ENCODE measurements at regions not wholly inside any gene's neighbourhood (a gene's known extent, or its start where the extent isn't known, plus 50 kb on each side); places are given as distances from the start of the nearest gene placed in this dataset.

GRCh38 chr11:45091563-45092403 is 54.7 kb upstream of the PRDM11 start:
- in situ Hi-C loops (cut with HindIII; ENCODE audit: low sequenced_read_pairs): no loop called here
- TF ChIP-seq, protein P1, sequence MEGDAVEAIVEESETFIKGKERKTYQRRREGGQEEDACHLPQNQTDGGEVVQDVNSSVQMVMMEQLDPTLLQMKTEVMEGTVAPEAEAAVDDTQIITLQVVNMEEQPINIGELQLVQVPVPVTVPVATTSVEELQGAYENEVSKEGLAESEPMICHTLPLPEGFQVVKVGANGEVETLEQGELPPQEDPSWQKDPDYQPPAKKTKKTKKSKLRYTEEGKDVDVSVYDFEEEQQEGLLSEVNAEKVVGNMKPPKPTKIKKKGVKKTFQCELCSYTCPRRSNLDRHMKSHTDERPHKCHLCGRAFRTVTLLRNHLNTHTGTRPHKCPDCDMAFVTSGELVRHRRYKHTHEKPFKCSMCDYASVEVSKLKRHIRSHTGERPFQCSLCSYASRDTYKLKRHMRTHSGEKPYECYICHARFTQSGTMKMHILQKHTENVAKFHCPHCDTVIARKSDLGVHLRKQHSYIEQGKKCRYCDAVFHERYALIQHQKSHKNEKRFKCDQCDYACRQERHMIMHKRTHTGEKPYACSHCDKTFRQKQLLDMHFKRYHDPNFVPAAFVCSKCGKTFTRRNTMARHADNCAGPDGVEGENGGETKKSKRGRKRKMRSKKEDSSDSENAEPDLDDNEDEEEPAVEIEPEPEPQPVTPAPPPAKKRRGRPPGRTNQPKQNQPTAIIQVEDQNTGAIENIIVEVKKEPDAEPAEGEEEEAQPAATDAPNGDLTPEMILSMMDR (IDR thresholded peaks at IDR 0.05; ENCODE audit: low read depth, low read length): no peak
- H3K4me3 ChIP-seq (ENCODE audit: low read depth, low read length): no peak overlapping the region
- no peak for DNase-seq (ENCODE audit: low read depth, low spot score)

GRCh38 chr11:45092404-45092785 is 54.0 kb upstream of the PRDM11 start:
- no peak for DNase-seq (ENCODE audit: low read depth, low spot score)
- no peak overlapping the region for H3K4me3 ChIP-seq (ENCODE audit: low read depth, low read length)
- in situ Hi-C loops (cut with HindIII; ENCODE audit: low sequenced_read_pairs): no loop called here
- TF ChIP-seq, protein P1 (IDR thresholded peaks at IDR 0.05; ENCODE audit: low read depth, low read length): no peak

GRCh38 chr11:45092901-45093760 is 53.3 kb upstream of the PRDM11 start:
- in situ Hi-C loops (cut with HindIII; ENCODE audit: low sequenced_read_pairs): no loop called here
- TF ChIP-seq, protein P1 (IDR thresholded peaks at IDR 0.05; ENCODE audit: low read depth, low read length): no peak
- H3K4me3 ChIP-seq (ENCODE audit: low read depth, low read length): no peak overlapping the region
- peak; percentile 51 for DNase-seq (ENCODE audit: low read depth, low spot score)

DNA sequence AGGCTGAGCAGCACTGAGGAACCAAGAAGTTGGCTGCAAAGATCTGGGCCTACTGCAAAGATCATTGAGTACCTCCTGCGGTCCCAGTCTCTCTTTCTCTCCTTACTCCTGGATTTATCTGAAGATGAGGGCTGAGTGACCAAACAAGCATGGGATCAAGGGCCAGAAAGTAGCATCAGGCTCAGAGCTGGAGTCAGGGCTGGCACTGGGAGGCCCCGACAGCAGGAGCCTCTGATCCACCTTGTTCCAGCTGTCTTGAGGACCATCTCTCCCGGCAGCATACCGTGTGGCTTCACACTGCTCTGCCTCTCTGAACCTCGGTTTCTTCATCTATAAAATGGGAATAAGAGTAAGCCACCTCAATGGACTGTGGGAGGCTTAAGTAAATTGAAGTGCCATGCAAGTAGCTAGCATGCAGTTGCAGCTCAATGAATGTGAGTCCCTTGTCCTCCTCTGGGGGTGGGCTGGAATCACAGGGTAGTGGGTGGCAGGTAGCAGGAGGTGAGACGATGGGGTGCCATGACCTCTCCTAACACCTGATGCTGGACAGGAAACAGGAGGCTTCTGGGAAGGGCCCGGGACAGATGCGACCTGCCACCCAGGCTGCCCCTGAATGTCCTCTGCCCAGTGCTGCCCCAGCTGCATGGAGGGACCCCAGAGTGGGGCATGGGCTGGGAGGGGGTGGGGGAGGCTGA is 52.5 kb upstream of the PRDM11 start:
- DNase-seq (ENCODE audit: low read depth, low spot score): no peak

DNA sequence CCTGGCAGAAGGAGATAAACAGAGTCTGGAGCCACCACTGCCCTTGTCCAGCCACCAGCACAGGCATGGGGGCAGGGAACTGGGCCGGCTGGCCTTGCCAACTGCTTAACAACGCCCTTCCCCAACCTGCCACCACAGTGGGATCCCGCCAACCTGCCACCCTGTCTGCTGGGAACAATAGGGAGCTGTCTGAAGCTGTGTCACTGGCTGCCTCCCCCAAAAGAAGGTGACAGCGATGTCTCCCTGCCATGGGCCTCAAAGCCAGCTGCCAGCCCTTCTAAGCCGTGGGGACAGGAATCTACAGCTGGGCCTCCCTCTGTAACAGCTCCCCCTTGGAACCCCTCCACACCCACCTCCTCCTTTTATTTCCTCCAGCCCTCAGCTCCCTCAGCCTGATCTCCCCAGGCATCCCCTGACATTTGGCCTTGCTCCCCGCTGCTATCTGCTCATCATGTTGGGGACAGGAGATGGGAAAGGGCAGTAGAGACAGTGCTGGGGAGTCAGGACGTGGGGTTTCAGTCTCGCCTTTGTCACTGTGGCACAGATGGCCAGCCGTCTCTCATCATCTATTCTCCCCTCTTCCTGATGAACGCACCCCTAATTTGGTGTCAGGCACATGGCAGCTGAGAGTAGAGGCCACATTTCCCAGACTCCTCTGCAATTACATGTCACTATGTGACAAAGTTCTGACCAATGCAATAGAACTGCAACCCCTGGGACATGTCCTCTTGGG is 51.3 kb upstream of the PRDM11 start:
- DNase-seq (ENCODE audit: low read depth, low spot score): no peak
- in situ Hi-C loops (cut with HindIII; ENCODE audit: low sequenced_read_pairs): no loop called here
- no peak overlapping the region for H3K4me3 ChIP-seq (ENCODE audit: low read depth, low read length)
- TF ChIP-seq, protein P1 (IDR thresholded peaks at IDR 0.05; ENCODE audit: low read depth, low read length): no peak

More for the DNA sequence above, 52.5 kb upstream of the PRDM11 start:
- in situ Hi-C loops (cut with HindIII; ENCODE audit: low sequenced_read_pairs): no loop called here
- TF ChIP-seq, protein P1 (IDR thresholded peaks at IDR 0.05; ENCODE audit: low read depth, low read length): no peak
- no peak overlapping the region for H3K4me3 ChIP-seq (ENCODE audit: low read depth, low read length)

GRCh38 chr11:45095691-45096010 is 50.8 kb upstream of the PRDM11 start:
- in situ Hi-C loops (cut with HindIII; ENCODE audit: low sequenced_read_pairs): no loop called here
- DNase-seq (ENCODE audit: low read depth, low spot score): no peak
- TF ChIP-seq, protein P1 (IDR thresholded peaks at IDR 0.05; ENCODE audit: low read depth, low read length): no peak
- no peak overlapping the region for H3K4me3 ChIP-seq (ENCODE audit: low read depth, low read length)

Data from astrocyte of the spinal cord (primary cell).